CD14-positive monocyte (primary cell): ENCODE measurements at regions not wholly inside any gene's neighbourhood (a gene's known extent, or its start where the extent isn't known, plus 50 kb on each side); places are given as distances from the start of the nearest gene placed in this dataset.

Experiments
- DNase-seq, 3 donors: peaks; one replicate each; pipeline ENCODE4 v3.0.0-alpha.2; 2011 to 2022
- H2AFZ ChIP-seq: 2 replicates; pipeline ENCODE4 v1.6.0; 2012; ENCODE audit warnings: mild to moderate bottlenecking, low read depth, low read length, inconsistent platforms; ENCODE audit not compliant: insufficient read depth, poor library complexity, severe bottlenecking
- H3K27ac ChIP-seq, 2 donors: 1 replicate in 1 of 2; 2 replicates in 1 of 2; pipeline ENCODE4 v1.5.1; 2012 to 2013; ENCODE audit warnings: low read length in 2 of 2, control low read depth in 1 of 2, inconsistent platforms in 1 of 2, low read depth in 1 of 2, mild to moderate bottlenecking in 1 of 2
- H3K27me3 ChIP-seq, 2 donors: one replicate each; pipeline versions ENCODE4 v1.6.0 to v1.6.1; 2011 to 2013; ENCODE audit warnings: low read length in 2 of 2; ENCODE audit not compliant: control insufficient read depth in 2 of 2, insufficient read depth in 2 of 2
- H3K36me3 ChIP-seq, 2 donors: replicated peaks in 1 of 2; 1 replicate in 1 of 2; 2 replicates in 1 of 2; pipeline versions ENCODE4 v1.5.1 to v1.6.1; 2012 to 2013; ENCODE audit warnings: low read length in 2 of 2, control low read depth in 1 of 2, inconsistent platforms in 1 of 2, mild to moderate bottlenecking in 1 of 2; ENCODE audit not compliant: insufficient read depth in 2 of 2, control insufficient read depth in 1 of 2
- H3K4me1 ChIP-seq, 2 donors: 1 replicate in 1 of 2; 2 replicates in 1 of 2; pipeline versions ENCODE4 v1.5.1 to v1.6.1; 2012 to 2013; ENCODE audit warnings: low read length in 2 of 2, control low read depth in 1 of 2, inconsistent platforms in 1 of 2, mild to moderate bottlenecking in 1 of 2, moderate library complexity in 1 of 2; ENCODE audit not compliant: insufficient read depth in 2 of 2, control insufficient read depth in 1 of 2
- H3K4me2 ChIP-seq: replicated peaks from 2 replicates; pipeline ENCODE3; 2012; ENCODE audit warnings: low read length, moderate library complexity, mild to moderate bottlenecking; ENCODE audit not compliant: poor library complexity, severe bottlenecking; ENCODE audit errors: extremely low read depth
- H3K4me3 ChIP-seq, 3 experiments: fragments of 200-600 bp in 1 of 3; sonication (generic) in 1 of 3; replicated peaks in 1 of 3; 1 replicate in 2 of 3; 2 replicates in 1 of 3; pipeline ENCODE4 v1.5.1; 2011 to 2013; ENCODE audit warnings: low read length in 3 of 3, mild to moderate bottlenecking in 3 of 3, control low read depth in 2 of 3, low read depth in 2 of 3, inconsistent platforms in 1 of 3, moderate library complexity in 1 of 3
- H3K79me2 ChIP-seq: 2 replicates; pipeline ENCODE4 v1.6.0; 2012; ENCODE audit warnings: mild to moderate bottlenecking, control low read depth, inconsistent platforms, low read length, moderate library complexity; ENCODE audit not compliant: insufficient read depth
- H3K9ac ChIP-seq: 2 replicates; pipeline ENCODE4 v1.6.0; 2017; ENCODE audit warnings: low read length, mild to moderate bottlenecking; ENCODE audit not compliant: insufficient read depth, poor library complexity, severe bottlenecking
- H3K9me3 ChIP-seq, 2 donors: replicated peaks in 1 of 2; 1 replicate in 1 of 2; 2 replicates in 1 of 2; pipeline versions ENCODE4 v1.5.1 to v1.6.1; 2012 to 2013; ENCODE audit warnings: low read length in 2 of 2, control low read depth in 1 of 2; ENCODE audit not compliant: control insufficient read depth in 1 of 2, insufficient read depth in 1 of 2
- H4K20me1 ChIP-seq: 2 replicates; pipeline ENCODE4 v1.6.0; 2012; ENCODE audit warnings: mild to moderate bottlenecking, low read length, control low read depth, moderate library complexity; ENCODE audit not compliant: insufficient read depth
- H3K27ac Mint-ChIP-seq, 7 donors: one replicate each; pipeline ENCODE4 v1.8.0; 2020; ENCODE audit warnings: mild to moderate bottlenecking in 7 of 7, mixed read lengths in 7 of 7, moderate library complexity in 6 of 7, inconsistent platforms in 2 of 7
- H3K27me3 Mint-ChIP-seq, 3 donors: one replicate each; pipeline ENCODE4 v1.8.0; 2021 to 2022; ENCODE audit warnings: low read depth in 3 of 3, mild to moderate bottlenecking in 3 of 3, mixed read lengths in 3 of 3, moderate library complexity in 3 of 3, inconsistent platforms in 1 of 3
- H3K36me3 Mint-ChIP-seq, 2 donors: one replicate each; pipeline ENCODE4 v1.8.0; 2020; ENCODE audit warnings: mixed read lengths in 2 of 2, inconsistent platforms in 1 of 2, mild to moderate bottlenecking in 1 of 2
- H3K4me1 Mint-ChIP-seq: one replicate; pipeline ENCODE4 v1.8.0; 2020; ENCODE audit warnings: mild to moderate bottlenecking, mixed read lengths
- H3K4me3 Mint-ChIP-seq, 2 donors: one replicate each; pipeline ENCODE4 v1.8.0; 2020; ENCODE audit warnings: mild to moderate bottlenecking in 2 of 2, mixed read lengths in 2 of 2, moderate library complexity in 1 of 2
- H3K9me3 Mint-ChIP-seq, 7 donors: one replicate each; pipeline ENCODE4 v1.8.0; 2020 to 2022; ENCODE audit warnings: mixed read lengths in 7 of 7, mild to moderate bottlenecking in 6 of 7, moderate library complexity in 6 of 7, inconsistent platforms in 2 of 7
- WGBS: methylation state at CpG from one replicate; pipeline ENCODE4 v1.1.5; 2013; ENCODE audit warnings: missing lambda C conversion rate; ENCODE audit not compliant: insufficient coverage; 5-methylcytosine and 5-hydroxymethylcytosine counted together
- intact Hi-C, 2 donors: fragments of 100-400 bp; cut with micrococcal nuclease; formaldehyde crosslinking; loops; one replicate each; pipeline versions ENCODE4 v1.15.0 to v1.15.1; 2023
- TF ChIP-seq, protein P1 (sequence below): fragments of 200-600 bp; IDR thresholded peaks from one replicate; pipeline ENCODE4 v1.8.0; 2022; ENCODE audit warnings: antibody characterized with exemption, mild to moderate bottlenecking

DNA sequence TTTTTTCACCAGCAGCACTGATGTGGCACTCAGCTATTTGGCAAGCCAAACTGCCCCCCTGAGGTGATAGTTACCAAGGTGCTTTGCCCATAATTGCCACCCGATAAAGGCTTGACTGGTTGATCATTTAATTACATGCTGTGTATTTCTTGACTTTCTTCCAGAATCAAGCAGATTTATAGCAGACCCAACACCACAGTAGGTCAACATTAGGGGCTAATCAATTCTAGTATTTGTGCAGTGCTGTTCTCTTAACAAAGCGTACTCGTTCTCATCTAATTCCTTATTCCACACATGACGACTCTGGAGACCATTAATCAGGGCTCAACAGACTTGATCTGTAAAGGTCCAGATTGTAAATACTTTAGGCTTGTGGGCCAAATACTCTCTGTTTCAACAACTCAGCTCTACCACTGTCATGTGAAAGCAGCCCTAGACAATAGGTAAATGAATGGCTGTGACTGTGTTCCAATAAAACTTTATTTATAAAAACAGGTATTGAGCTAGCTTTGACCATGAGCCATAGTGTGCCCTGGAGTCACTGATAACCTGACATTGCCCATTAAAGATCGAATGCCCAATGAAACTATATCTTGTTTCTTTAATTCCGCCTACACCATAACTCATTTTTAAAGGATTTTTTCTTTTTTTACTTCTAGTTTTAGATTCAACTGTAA lies 119.1 kb upstream of the TMC3 start:
- Mint-ChIP-seq H3K4me1 (no peaks in the 10 kb centered on the region), H3K4me3 (no peak overlapping the region), H3K9me3 (peaks cover 0 to 2% (median 0%) of the 10 kb centered on the region in 7 donors), H3K27ac (no peak overlapping the region), H3K36me3 (no peaks in the 10 kb centered on the region), H3K27me3 (peaks cover 0 to 5% (median 1%) of the 10 kb centered on the region in 3 donors)
- Histone ChIP-seq H3K9ac (no peak overlapping the region), H3K27ac (no peak overlapping the region), H2AFZ (no peak overlapping the region), H3K4me3 (no peak overlapping the region), H3K4me1 (no peaks in the 10 kb centered on the region), H3K9me3 (no peaks in the 10 kb centered on the region), H3K27me3 (no peaks in the 10 kb centered on the region), H3K36me3 (no peaks in the 10 kb centered on the region), H4K20me1 (no peaks in the 10 kb centered on the region), H3K79me2 (no peaks in the 10 kb centered on the region), H3K4me2 (no peak overlapping the region)
- no peak for DNase-seq
- 92% methylated on average over 2 of the region's 6 CpGs for WGBS
- TF ChIP-seq, protein P1, sequence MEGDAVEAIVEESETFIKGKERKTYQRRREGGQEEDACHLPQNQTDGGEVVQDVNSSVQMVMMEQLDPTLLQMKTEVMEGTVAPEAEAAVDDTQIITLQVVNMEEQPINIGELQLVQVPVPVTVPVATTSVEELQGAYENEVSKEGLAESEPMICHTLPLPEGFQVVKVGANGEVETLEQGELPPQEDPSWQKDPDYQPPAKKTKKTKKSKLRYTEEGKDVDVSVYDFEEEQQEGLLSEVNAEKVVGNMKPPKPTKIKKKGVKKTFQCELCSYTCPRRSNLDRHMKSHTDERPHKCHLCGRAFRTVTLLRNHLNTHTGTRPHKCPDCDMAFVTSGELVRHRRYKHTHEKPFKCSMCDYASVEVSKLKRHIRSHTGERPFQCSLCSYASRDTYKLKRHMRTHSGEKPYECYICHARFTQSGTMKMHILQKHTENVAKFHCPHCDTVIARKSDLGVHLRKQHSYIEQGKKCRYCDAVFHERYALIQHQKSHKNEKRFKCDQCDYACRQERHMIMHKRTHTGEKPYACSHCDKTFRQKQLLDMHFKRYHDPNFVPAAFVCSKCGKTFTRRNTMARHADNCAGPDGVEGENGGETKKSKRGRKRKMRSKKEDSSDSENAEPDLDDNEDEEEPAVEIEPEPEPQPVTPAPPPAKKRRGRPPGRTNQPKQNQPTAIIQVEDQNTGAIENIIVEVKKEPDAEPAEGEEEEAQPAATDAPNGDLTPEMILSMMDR: no peak
- intact Hi-C loops: no loop called here

- no peak overlapping the region for H2AFZ ChIP-seq
- H3K4me1 ChIP-seq: no peaks in the 10 kb centered on the region
- Mint-ChIP-seq H3K36me3 (no peaks in the 10 kb centered on the region), H3K4me1 (no peaks in the 10 kb centered on the region), H3K4me3 (no peak overlapping the region), H3K27me3 (peaks cover 0 to 2% (median 1%) of the 10 kb centered on the region in 3 donors), H3K9me3 (peaks cover 0 to 3% (median 0%) of the 10 kb centered on the region in 7 donors), H3K27ac (no peak overlapping the region)
- no peak overlapping the region for H3K27ac ChIP-seq
- no peaks in the 10 kb centered on the region for H3K36me3 ChIP-seq
- H3K27me3 ChIP-seq: no peaks in the 10 kb centered on the region
- no peaks in the 10 kb centered on the region for H4K20me1 ChIP-seq
- no peak overlapping the region for H3K4me3 ChIP-seq
- H3K9ac ChIP-seq: no peak overlapping the region
- DNase-seq: no peak
- 100% methylated on average over 1 of the region's 3 CpGs for WGBS
- intact Hi-C loops: no loop called here
- TF ChIP-seq, protein P1: no peak
- H3K79me2 ChIP-seq: no peaks in the 10 kb centered on the region
- no peak overlapping the region for H3K4me2 ChIP-seq
- no peaks in the 10 kb centered on the region for H3K9me3 ChIP-seq
Observed at GRCh38 chr15:81492331-81492968, 118.4 kb upstream of the TMC3 start.
